Adipocyte (in vitro differentiated cells): ENCODE measurements at regions not wholly inside any gene's neighbourhood (a gene's known extent, or its start where the extent isn't known, plus 50 kb on each side); places are given as distances from the start of the nearest gene placed in this dataset.

ENCODE experiments used
- DNase-seq: peaks from one replicate; pipeline ENCODE4 v3.0.0-alpha.2; 2015; ENCODE audit warnings: low read depth
- H3K27me3 ChIP-seq: replicated peaks from 2 replicates; pipeline ENCODE4 v1.7.0; 2013; ENCODE audit warnings: mild to moderate bottlenecking, low read length, moderate library complexity; ENCODE audit not compliant: control insufficient read depth, insufficient read depth
- H3K36me3 ChIP-seq: 2 replicates; pipeline ENCODE4 v1.7.0; 2013; ENCODE audit warnings: low read length, mild to moderate bottlenecking, moderate library complexity; ENCODE audit not compliant: control insufficient read depth, insufficient read depth, severe bottlenecking
- H3K4me1 ChIP-seq: 2 replicates; pipeline ENCODE4 v1.7.0; 2013; ENCODE audit warnings: mild to moderate bottlenecking, low read length, moderate library complexity; ENCODE audit not compliant: control insufficient read depth, insufficient read depth
- H3K4me3 ChIP-seq: 2 replicates; pipeline ENCODE4 v1.7.0; 2013; ENCODE audit warnings: mild to moderate bottlenecking, low read length, moderate library complexity
- H3K9ac ChIP-seq: 2 replicates; pipeline ENCODE4 v1.7.0; 2013; ENCODE audit warnings: mild to moderate bottlenecking, low read length, moderate library complexity
- H3K9me3 ChIP-seq: 2 replicates; pipeline ENCODE4 v1.7.0; 2013; ENCODE audit warnings: mild to moderate bottlenecking, low read length, moderate library complexity; ENCODE audit not compliant: control insufficient read depth

DNA sequence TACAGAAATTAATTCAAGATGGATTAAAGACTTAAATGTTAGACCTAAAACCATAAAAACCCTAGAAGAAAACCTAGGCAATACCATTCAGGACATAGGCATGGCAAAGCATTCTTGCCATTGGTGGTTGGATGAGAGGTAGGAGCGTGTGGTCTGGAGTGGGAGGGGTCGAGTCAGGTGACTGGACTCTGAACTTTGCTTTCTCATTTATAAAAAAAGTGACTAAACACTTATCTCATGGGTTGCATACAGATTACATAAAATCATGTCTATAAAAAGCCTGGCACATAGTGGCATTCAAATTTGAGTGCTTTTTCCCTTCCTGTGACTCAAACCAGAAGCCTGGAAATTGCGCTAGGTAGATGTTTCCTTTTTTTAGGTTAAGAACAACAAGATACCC lies 159.7 kb upstream of the SHISA6 start:
- Histone ChIP-seq H3K9ac (no peak overlapping the region), H3K9me3 (no peaks in the 10 kb centered on the region), H3K4me1 (no peaks in the 10 kb centered on the region), H3K4me3 (no peak overlapping the region), H3K27me3 (peaks cover 4% of the 10 kb centered on the region), H3K36me3 (no peaks in the 10 kb centered on the region)
- DNase-seq = no peak

DNA sequence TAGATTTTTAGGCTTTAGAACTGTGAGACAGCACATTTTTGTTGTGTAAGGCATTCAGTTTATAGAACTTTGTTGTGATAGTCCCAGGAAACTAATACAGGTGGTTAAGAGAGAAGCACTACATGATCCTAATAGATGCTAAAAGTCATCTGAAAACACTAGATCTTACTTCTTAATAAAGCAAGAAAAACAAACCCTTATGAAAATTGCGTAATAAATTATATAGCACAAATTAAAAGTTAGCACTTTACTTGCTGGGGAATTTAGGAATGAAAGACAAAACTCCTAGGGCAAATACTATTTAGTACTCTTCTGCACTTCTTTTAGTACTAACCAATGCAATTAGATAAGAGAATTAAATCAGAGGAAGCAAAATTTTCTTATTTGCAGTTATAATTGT lies 163.3 kb upstream of the SHISA6 start:
- no peaks in the 10 kb centered on the region for H3K9me3 ChIP-seq
- H3K9ac ChIP-seq = no peak overlapping the region
- no peaks in the 10 kb centered on the region for H3K4me1 ChIP-seq
- H3K27me3 ChIP-seq = no peaks in the 10 kb centered on the region
- no peaks in the 10 kb centered on the region for H3K36me3 ChIP-seq
- DNase-seq = no peak
- H3K4me3 ChIP-seq = no peak overlapping the region

DNA sequence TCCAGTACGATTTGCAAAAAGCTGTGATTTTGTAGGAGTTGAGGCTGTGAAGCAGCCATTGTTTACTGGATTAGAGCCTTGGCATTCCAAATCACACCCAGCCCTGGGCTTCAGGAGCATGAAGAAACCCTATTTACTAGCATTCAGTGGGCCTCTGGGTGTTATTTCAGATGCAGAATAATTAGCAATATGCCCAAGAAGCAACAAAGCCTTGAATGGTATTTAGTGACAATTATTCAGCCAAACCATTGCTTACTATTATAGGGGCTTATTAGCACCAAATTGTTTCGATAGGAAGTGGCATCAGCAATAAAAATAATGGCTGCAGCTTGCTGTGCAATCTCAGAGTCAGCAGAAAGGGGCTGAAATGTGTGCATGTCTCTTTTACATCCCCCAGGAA lies 166.6 kb upstream of the SHISA6 start:
- H3K4me3 ChIP-seq = no peak overlapping the region
- no peaks in the 10 kb centered on the region for H3K27me3 ChIP-seq
- H3K4me1 ChIP-seq = no peaks in the 10 kb centered on the region
- peaks cover 5% of the 10 kb centered on the region for H3K9me3 ChIP-seq
- no peak for DNase-seq
- no peaks in the 10 kb centered on the region for H3K36me3 ChIP-seq
- no peak overlapping the region for H3K9ac ChIP-seq

DNA sequence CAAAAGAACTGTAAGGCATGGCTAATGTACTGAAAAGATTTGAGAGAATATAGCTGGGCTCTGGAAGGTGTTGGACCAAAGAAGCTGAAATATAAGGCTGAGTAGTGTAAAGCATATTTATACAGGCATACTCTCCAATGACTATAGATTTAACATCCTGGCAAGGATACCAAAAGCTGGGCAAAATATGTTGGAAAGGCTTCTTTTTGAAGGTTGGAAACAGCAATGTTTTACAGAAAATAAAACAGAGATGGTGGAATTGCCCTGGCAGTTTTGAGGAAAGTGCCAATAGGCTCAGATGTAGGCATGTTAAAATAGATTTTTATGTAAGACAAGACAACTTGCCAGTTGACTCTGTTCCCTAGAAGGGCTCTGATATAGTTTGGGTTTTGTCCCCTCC lies 184.1 kb upstream of the SHISA6 start:
- Histone ChIP-seq H3K27me3 (no peaks in the 10 kb centered on the region), H3K9ac (no peak overlapping the region), H3K4me3 (no peak overlapping the region), H3K9me3 (peaks cover 15% of the 10 kb centered on the region), H3K36me3 (no peaks in the 10 kb centered on the region), H3K4me1 (no peaks in the 10 kb centered on the region)
- DNase-seq = no peak

- no peak overlapping the region for H3K4me3 ChIP-seq
- DNase-seq = no peak
- H3K4me1 ChIP-seq = no peaks in the 10 kb centered on the region
- no peaks in the 10 kb centered on the region for H3K27me3 ChIP-seq
- H3K9ac ChIP-seq = no peak overlapping the region
- H3K36me3 ChIP-seq = no peaks in the 10 kb centered on the region
- no peaks in the 10 kb centered on the region for H3K9me3 ChIP-seq
These were observed 187.2 kb upstream of the SHISA6 start for GRCh38 chr17:11053846-11054245.

GRCh38 chr17:11049539-11049938 lies 191.5 kb upstream of the SHISA6 start:
- no peaks in the 10 kb centered on the region for H3K4me1 ChIP-seq
- H3K27me3 ChIP-seq = no peaks in the 10 kb centered on the region
- DNase-seq = no peak
- H3K4me3 ChIP-seq = no peak overlapping the region
- no peaks in the 10 kb centered on the region for H3K36me3 ChIP-seq
- H3K9ac ChIP-seq = no peak overlapping the region
- H3K9me3 ChIP-seq = no peaks in the 10 kb centered on the region

DNA sequence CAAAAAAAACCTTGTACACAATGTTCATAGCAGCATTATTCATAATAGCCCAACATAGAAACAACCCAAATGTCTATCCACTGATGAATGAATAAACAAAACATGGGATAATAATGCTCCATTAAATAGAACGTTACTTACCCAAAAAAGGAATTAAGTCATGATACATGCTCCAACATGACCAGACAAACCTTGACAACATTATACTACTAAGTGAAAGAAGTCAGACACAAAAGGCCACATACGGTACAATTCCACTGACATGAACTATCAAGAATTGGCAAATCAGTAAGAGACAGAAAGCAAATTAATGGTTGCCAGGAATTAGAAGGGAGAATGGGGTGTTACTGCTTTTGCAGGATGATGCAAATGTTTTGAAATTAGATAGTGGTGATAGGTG lies 193.8 kb upstream of the SHISA6 start:
- Histone ChIP-seq H3K4me1 (no peaks in the 10 kb centered on the region), H3K9ac (no peak overlapping the region), H3K9me3 (no peaks in the 10 kb centered on the region), H3K27me3 (no peaks in the 10 kb centered on the region), H3K36me3 (no peaks in the 10 kb centered on the region), H3K4me3 (no peak overlapping the region)
- DNase-seq = no peak

GRCh38 chr17:11039342-11039741 lies 201.5 kb upstream of the PIRT start:
- no peak overlapping the region for H3K4me3 ChIP-seq
- DNase-seq = no peak
- H3K36me3 ChIP-seq = no peaks in the 10 kb centered on the region

DNA sequence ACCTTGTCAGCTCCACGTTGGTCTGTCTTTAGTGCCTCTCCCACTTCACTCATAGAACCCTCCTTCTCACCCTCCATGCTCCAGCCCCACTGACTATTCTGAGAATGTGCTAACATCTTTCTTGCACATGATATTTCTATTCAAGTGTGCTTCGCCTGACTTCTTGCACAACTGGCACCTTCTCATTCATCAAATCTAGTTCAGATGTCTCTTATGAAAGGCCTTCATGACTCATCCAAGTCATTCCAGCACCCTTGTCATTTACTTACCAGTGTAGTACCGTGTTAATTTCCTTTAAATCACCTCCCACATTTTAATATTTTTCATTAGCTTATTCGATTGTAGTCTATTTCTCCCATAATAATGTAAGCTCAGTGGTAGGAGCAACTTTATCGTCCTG lies 197.8 kb upstream of the PIRT start:
- Histone ChIP-seq H3K9me3 (peaks cover 12% of the 10 kb centered on the region), H3K4me3 (no peak overlapping the region), H3K9ac (no peak overlapping the region), H3K4me1 (peaks cover 12% of the 10 kb centered on the region), H3K36me3 (no peaks in the 10 kb centered on the region), H3K27me3 (no peaks in the 10 kb centered on the region)
- no peak for DNase-seq

More at GRCh38 chr17:11039342-11039741, 201.5 kb upstream of the PIRT start:
- Histone ChIP-seq H3K4me1 (peaks cover 12% of the 10 kb centered on the region), H3K9me3 (peaks cover 15% of the 10 kb centered on the region), H3K27me3 (no peaks in the 10 kb centered on the region), H3K9ac (no peak overlapping the region)

GRCh38 chr17:11031787-11032186 lies 193.9 kb upstream of the PIRT start:
- no peak overlapping the region for H3K9ac ChIP-seq
- no peak overlapping the region for H3K4me3 ChIP-seq
- H3K9me3 ChIP-seq = peaks cover 5% of the 10 kb centered on the region
- no peaks in the 10 kb centered on the region for H3K27me3 ChIP-seq
- no peak for DNase-seq
- peaks cover 12% of the 10 kb centered on the region for H3K4me1 ChIP-seq
- H3K36me3 ChIP-seq = no peaks in the 10 kb centered on the region

DNA sequence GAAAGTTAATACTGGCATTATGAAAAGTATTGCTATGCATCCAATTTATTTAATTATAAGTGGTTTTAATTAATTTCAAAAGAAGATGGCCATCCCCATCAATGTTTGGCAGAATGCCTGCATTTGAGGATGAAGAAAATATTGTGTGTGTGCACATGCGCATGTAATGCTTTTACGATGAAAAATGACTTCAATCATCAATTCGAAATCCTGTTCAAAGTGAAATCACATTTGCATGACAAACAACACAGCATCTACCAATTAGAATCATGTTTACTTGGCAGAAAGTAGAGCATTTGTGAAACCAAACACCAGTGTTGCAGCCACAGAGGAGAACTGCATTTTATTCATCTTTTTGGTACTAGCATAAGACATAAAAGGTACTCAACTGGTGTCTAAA lies 191.9 kb upstream of the PIRT start:
- Histone ChIP-seq H3K4me1 (no peaks in the 10 kb centered on the region), H3K27me3 (no peaks in the 10 kb centered on the region), H3K9me3 (peaks cover 5% of the 10 kb centered on the region), H3K4me3 (no peak overlapping the region), H3K9ac (no peak overlapping the region), H3K36me3 (no peaks in the 10 kb centered on the region)
- DNase-seq = no peak

DNA sequence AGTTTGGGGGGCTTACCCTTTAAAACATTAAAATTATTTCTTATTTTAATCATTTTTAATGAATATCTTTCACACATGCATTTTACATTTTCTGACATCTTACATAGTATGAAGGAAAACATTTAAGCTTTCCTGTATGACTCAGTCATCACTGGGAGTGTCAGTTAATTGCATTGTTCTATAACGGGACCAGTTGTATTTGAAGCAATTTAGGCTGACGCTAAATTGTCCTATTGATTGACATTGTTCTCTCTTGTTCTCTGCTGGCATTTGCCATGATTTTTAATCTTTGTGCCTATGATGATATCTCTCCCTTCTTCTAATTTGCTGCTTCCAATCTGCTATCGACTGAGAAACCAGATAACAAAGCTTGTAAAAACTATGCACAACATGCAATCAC lies 190.5 kb upstream of the PIRT start:
- peaks cover 5% of the 10 kb centered on the region for H3K9me3 ChIP-seq
- H3K4me1 ChIP-seq = no peaks in the 10 kb centered on the region
- no peaks in the 10 kb centered on the region for H3K36me3 ChIP-seq
- no peak for DNase-seq
- no peak overlapping the region for H3K4me3 ChIP-seq
- no peaks in the 10 kb centered on the region for H3K27me3 ChIP-seq
- H3K9ac ChIP-seq = no peak overlapping the region
